ENCODE measurements at regions not wholly inside any gene's neighbourhood (a gene's known extent, or its start where the extent isn't known, plus 50 kb on each side); places are given as distances from the start of the nearest gene placed in this dataset.

- Histone ChIP-seq H3K36me3 (no peaks in the 10 kb centered on the region), H3K27me3 (replicated peaks in 1 of 7) (no peaks in the 10 kb centered on the region), H3K9me3 (no peaks in the 10 kb centered on the region), H3K4me1 (no peaks in the 10 kb centered on the region), H3K4me3 (no peak overlapping the region), H3K27ac (no peak overlapping the region)
- WGBS, 5 donors, result 62 to 81% (median 70%) methylated on average over 3 of the region's 3 CpGs
- TF ChIP-seq POLR2A (IDR thresholded peaks at IDR 0.05) (no peak), CTCF (IDR thresholded peaks at IDR 0.05 in 8 of 11, conservative IDR thresholded peaks at IDR 0.05 in 3 of 11) (no peak), POLR2AphosphoS5 (IDR thresholded peaks at IDR 0.05) (no peak)
- intact Hi-C loops (cut with DNase I; ENCODE audit: low total_unique reads), result no loop called here
- no peak for DNase-seq
These were observed 116.1 kb upstream of the ACTBL2 start for GRCh38 chr5:57598756-57599155.

DNA sequence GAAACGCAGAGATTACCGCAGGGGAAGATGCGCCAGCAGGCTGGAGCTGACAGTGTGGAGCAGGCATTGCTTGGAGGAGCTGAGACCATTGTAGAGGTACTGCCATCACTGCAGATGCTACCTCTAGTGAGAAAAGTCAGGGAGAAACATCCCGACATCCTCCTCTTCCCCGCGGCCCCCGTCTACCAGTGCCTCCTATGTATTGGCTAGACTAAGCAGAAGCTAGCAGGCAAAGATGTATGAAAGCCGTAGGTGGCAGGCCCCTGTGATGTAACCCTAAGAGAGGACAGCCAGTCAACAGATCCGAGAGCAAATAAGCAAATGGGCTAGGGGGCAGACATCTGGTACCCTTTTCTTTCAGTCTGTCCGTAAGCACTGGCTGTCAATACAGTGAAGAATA lies 115.5 kb upstream of the ACTBL2 start:
- DNase-seq, result no peak
- Histone ChIP-seq H3K36me3 (no peaks in the 10 kb centered on the region), H3K9me3 (no peaks in the 10 kb centered on the region), H3K4me3 (no peak overlapping the region), H3K27me3 (replicated peaks in 1 of 7) (no peaks in the 10 kb centered on the region), H3K4me1 (no peaks in the 10 kb centered on the region), H3K27ac (no peak overlapping the region)
- TF ChIP-seq CTCF (IDR thresholded peaks at IDR 0.05 in 8 of 11, conservative IDR thresholded peaks at IDR 0.05 in 3 of 11) (no peak), POLR2A (IDR thresholded peaks at IDR 0.05) (no peak), POLR2AphosphoS5 (IDR thresholded peaks at IDR 0.05) (no peak)
- WGBS, 5 donors, result 93 to 96% (median 95%) methylated on average over 10 of the region's 10 CpGs
- intact Hi-C loops (cut with DNase I; ENCODE audit: low total_unique reads), result no loop called here

DNA sequence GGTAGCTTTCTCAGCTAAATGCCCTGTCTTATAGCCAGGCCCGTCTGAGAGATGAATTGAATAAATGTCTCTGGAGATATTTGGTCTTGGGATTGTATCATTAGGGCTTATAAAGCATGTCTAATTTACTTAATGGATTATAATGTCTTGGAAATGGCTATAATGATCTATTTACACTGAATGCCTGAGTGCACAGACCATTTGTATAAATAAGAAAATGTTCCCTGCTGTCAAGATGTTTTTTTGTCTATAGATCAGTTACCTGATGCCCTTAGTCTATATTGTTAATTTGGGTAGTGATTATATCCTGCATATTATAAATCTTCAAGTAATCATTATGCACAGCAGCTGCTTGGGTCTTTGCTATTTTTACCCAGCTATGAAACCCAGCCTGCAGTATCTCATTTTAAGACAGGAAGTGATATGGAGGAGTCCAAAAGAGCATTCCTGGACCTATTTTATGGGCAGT lies 112.9 kb upstream of the ACTBL2 start:
- Histone ChIP-seq H3K4me1 (no peaks in the 10 kb centered on the region), H3K36me3 (no peaks in the 10 kb centered on the region), H3K4me3 (no peak overlapping the region), H3K9me3 (no peaks in the 10 kb centered on the region), H3K27ac (no peak overlapping the region), H3K27me3 (replicated peaks in 1 of 7) (no peaks in the 10 kb centered on the region)
- TF ChIP-seq CTCF (IDR thresholded peaks at IDR 0.05 in 8 of 11, conservative IDR thresholded peaks at IDR 0.05 in 3 of 11) (no peak), POLR2AphosphoS5 (IDR thresholded peaks at IDR 0.05) (no peak), POLR2A (IDR thresholded peaks at IDR 0.05) (no peak)
- DNase-seq, result no peak
- 53 to 83% (median 75%) methylated on average over 1 of the region's 1 CpG for WGBS, 5 donors
- intact Hi-C loops (cut with DNase I; ENCODE audit: low total_unique reads), result no loop called here

- Histone ChIP-seq H3K27me3 (replicated peaks in 1 of 7) (no peaks in the 10 kb centered on the region), H3K9me3 (no peaks in the 10 kb centered on the region), H3K27ac (no peak overlapping the region), H3K4me1 (no peaks in the 10 kb centered on the region), H3K4me3 (no peak overlapping the region), H3K36me3 (no peaks in the 10 kb centered on the region)
- TF ChIP-seq CTCF (IDR thresholded peaks at IDR 0.05 in 8 of 11, conservative IDR thresholded peaks at IDR 0.05 in 3 of 11), result no peak
- TF ChIP-seq POLR2AphosphoS5 (IDR thresholded peaks at IDR 0.05), result no peak
- TF ChIP-seq POLR2A (IDR thresholded peaks at IDR 0.05), result no peak
- no peak for DNase-seq
- 62 to 85% (median 80%) methylated on average over 6 of the region's 6 CpGs for WGBS, 5 donors
- intact Hi-C loops (cut with DNase I; ENCODE audit: low total_unique reads), result no loop called here
These were observed 111.8 kb upstream of the ACTBL2 start for GRCh38 chr5:57594436-57594835.

Measured in spleen (tissue), 11 donors.